NCI-H524 treated with DMSO at 0.1 percent for 48 hours (cell line): ENCODE measurements at regions not wholly inside any gene's neighbourhood (a gene's known extent, or its start where the extent isn't known, plus 50 kb on each side); places are given as distances from the start of the nearest gene placed in this dataset.

Source experiments
- DNase-seq: peaks from one replicate; lab custom pipeline; 2025; lab: John Stamatoyannopoulos, UW

DNA sequence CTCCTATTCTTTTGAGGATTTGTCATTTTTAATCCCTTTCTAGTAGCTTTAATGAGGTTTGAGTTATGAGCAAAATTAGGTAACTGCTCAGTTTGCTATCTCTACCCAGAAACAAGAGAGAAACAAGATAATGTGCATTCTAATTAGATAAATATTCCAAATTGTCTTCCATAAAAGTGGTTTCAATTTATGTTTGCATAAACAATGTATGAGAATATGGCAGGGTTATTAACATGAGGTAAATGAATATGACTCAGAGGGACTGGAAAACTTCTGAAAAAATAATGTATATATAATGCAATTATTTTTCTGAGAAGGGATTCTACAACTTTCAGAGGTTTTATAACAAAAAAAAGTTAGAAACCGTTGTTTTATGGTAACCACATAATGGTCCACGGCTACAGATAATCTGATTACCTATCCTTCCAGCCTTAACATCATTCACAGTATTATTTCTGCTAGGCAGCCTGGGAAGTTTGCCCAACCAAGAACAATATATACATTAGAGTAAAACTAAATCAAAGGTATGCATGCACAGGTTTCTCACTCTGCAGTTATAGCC lies 101.2 kb downstream of the CRPPA start:
- DNase-seq, result no peak

DNA sequence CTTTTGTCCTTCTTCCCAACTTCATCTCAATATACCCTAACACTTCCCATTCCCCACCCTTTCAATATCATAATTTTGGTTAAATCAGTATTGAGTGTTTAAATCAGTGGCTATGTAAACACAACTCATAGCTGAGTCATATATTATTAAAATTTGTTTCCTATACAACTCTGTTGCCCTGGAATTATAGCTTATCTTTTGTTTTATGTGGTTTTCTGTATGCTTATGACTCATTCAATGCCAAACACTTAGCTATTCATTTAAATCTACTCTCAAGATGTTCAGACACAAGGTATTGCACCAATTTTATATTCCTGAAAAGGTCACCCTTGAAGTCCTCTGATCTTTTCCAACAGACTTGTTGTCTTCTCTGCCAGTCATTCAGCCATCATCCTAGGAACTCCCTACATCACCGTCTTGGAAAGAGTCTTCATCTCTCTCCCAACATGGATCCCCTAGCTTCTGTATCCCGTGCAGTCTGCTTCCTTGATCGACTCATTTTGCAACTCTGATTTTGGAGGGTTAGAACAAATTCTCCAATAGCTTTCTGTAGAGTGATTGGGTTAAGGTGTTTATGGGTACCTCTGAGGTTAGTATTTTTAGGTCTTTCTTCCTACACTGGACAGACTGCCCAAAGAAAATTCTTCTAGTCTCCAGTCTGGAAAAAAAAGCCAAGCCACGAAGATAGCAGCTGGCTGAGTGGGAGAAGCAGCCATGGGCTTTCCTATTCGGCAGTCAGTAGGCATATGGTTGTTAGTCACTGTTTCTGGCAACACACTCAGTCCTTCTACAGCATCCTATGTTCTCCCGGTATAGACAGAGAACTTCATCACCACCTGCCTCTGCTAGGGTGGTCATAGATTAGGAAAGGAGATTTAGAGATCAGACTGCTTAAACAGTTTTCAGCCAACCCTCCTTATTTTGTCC lies 102.1 kb downstream of the CRPPA start:
- DNase-seq, result no peak

DNA sequence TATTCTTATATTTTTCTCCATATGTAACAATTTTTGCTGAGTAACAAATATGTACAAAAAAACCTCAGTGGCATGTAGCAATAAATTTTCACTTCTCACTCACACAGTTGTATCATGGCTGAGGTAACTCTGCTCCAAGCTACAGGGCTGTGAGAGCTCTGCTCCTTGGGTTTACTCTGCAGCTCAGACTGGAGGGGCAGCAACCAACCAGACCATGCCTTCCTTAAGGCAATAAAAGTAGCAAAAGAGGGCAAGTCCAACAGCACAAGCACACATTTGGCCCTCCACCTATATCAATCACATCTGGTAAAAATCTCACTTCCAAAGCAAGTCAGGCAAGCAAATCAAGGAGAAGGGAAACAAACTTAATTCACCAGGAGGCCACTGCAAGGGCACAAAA lies 102.9 kb downstream of the CRPPA start:
- no peak for DNase-seq

DNA sequence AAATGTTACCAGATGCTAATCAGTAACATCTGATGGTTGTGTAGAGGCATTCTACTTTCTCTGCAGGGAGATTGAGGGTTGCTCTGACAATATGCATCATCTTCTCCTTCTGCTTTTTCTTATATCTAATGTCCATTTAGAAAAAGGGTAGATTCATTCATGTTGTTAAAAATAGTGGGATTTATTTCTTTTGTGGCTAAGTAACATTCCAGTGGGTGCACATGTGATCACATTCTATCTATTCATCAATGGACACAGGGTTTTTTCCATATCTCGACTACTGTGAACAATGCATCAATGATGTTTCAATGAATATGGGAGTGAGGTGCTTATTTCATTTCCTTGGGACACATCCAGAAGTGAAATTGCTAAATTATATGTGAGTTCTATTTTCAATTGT lies 103.9 kb downstream of the CRPPA start:
- DNase-seq, result no peak

DNA sequence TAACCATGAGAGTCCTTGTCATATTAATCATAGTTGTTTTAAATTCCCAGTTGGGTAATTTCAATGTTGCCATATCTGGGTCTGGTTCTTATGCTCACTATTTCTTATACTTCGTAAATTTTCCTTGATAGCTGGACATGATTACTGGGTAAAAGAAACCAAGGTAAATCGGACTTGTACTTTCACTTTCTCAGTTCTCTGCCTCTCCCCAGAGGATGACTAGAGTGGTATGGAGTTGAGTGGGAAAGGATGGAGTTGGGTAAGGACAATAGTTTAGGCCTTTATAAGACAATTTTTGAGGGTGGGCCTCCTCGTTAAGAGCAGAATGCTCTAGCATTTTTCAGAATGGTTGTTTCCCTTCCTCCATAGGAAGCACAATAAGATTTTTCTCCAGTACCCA lies 106.1 kb downstream of the CRPPA start:
- DNase-seq, result no peak

DNA sequence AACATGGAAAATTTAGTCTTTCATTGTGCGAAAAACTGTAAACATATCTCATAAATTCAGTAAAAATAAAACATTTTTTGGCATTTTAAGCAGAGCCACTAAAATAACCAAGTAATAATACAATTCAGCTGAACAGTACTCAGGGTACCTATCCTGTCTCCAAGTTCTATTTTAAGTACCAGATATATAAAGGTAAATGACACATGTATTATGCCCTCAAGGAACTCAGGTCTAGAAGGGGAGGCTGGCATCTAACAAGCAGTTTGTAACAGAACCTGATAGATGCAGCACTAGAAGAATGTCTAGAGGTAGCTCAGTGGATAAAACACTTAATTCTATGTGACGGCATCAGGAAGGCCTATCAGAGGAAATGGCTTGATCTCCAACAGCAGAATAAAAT lies 112.2 kb downstream of the CRPPA start:
- DNase-seq, result no peak

DNA sequence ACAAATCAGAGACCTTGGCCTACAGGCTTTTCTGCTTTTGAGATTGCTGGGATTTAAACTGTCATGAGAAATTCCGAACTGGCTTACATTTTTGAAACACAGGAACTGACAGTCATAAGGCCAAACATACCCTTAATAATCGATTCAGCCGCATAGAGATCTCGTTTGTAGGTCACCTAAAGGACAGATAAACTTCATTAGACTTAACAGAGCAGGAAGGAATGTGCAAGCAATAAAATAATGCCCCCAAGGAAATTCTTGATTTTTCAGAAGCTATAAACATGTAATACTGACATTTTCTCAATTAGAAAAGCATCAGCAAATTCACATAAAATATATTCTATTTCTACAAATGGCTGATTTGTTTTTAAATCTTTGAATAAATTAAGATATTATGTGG lies 120.0 kb downstream of the CRPPA start:
- no peak for DNase-seq

DNA sequence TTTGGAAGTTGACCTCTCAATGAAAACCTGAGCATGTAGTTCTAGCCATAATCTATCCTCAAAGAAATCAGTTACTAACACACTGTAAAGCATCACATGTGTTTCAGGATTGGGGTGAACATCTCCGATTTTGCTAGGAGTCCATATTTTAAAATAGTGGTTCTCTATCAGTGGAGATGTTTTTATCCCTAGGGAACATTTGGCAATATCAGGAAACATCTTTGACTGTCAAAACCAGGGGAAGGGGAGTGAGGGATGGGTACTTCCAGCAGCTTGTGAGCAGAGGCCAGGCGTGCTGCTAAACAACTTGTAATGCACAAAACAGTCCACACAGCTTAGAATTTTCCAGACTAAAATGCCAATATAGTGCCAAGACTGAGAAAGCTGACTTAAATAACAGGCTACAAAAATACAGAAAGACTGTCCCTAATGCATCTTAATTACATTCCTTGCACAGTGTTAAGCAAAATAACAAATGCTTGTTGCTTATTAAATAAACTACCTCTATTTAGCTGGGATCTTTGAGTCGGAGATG lies 120.9 kb downstream of the CRPPA start:
- no peak for DNase-seq

DNA sequence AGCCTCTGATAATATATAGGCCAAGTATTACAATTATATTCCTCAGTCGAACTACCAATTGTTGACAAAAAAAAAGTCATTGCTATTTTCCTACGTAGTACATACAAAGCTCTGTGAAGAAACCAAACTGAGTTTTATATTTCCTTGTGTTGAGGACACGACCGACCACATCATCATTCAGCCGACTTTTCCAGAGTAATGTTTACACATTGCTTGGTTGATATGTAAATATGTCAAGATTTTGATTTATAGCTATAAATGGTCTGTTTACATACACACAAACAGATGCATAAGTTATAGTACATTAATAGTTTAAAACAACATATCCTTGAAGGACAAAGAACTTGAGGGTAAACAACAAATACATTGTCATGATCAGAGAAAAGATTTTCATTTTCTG lies 121.5 kb downstream of the CRPPA start:
- DNase-seq, result no peak

DNA sequence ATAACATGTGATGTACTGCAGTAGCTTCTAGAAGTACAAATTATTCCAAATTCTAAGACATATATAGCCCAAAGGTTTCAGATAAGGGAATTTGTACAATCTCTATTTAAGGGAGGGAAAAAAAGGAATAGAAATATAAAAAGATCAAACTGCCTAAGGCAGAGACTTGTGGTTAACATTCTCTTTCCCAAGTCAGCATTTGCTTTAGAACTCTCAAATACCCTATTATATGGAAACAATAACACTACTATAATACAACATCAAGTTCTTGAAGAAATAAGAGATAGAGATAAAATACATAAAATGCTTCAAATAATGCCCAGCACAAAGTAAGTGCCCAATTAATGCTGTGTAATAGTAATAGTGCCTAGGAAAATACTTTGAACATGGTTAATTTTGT lies 123.1 kb downstream of the CRPPA start:
- DNase-seq, result no peak

DNA sequence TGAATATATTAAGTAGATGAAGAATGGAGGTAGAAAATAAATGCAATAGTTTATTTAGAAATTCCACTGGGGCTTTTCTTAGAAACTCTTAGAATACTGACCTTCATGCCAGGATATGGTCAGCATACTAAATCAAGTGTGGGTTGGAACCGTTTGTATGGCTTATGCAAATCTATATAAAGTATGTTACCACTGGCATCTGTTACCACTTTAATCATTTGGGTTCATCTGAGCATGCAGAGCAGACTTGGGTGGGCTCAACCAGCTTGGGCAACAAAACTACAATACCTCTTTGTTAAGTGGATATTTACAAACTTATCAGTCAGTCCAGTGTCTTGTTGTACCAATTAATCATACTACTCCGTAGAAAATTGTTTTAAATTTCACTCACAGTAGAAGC lies 125.8 kb downstream of the CRPPA start:
- DNase-seq, result no peak

DNA sequence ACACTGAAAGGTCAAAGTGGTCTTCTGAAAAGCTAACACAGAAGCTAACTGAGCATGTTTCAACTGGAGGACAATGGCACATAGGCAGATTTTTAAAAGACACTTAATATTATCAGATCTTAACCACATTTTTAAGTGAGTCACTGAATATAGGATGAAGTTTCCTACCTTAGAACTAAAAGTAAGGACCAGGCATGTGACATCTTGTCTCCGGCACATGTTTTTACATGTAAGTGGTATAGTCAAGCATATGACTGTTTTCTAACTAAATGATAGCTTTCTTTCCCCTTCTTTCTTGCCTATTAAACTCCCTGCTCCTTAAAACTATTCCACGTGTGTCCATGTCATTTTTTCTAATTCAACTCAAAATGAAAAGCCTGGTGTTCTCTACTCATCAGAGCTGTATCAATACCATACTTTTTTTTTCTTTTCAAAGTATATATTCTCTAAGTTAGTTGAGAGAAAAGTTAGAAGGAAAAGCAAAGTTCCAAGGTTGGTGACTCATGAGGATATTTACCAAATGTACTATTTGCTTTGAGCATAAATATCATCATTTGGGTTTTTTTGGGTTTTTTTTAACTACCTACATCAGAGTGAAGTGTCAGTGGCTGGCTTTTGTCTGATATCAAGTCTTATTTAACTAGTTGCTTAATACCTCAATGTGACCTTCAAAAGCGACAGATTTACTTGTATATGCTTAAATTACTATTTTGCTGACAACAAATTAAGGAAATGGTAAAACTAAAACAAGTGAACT lies 127.5 kb downstream of the CRPPA start:
- no peak for DNase-seq

DNA sequence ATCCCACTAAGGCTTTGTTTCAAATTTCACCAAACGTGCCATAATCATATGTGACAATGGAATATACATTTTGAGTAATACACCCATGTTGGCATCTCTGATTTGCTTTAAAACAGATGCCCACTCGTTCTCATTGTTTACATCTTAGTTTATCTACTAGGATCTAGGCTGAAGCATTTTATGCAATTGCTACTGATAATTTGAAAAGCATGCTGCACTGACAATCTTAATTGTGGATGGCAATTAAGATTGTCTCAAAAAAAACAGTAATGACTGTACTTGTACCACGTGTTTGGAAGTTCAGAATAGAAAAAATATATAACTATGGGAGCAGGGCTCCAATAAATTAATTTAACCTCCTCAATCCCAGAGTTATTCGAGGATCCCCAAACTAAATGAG lies 136.8 kb downstream of the CRPPA start:
- no peak for DNase-seq

DNA sequence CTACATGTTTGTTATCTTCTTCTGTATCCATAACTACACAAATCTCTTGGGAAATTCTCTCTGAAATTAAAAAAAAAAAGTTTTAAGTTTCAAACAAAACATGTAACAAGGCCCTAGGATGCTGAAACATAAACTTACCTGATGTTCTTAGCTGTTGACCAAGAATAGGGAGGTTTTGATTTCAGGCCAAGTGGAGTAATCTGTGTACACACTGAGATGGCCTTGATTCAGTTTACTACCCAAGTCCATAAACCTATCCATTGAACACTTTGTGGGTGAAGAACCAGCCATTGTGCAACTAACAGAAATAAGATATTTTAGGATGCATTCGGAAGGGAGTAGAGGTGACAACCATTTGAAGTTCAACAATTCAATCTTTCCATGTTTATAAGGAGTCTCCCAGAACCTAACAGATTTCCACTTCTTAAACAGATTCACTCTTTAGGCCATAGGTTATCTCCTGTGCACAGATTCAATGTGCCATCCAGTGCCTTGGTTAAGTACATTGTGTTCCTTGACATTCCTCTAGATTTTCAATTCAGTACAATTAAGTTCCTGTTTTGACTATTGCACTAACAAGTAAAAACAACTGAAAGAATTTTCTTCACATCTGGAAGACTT lies 143.1 kb downstream of the CRPPA start:
- no peak for DNase-seq

DNA sequence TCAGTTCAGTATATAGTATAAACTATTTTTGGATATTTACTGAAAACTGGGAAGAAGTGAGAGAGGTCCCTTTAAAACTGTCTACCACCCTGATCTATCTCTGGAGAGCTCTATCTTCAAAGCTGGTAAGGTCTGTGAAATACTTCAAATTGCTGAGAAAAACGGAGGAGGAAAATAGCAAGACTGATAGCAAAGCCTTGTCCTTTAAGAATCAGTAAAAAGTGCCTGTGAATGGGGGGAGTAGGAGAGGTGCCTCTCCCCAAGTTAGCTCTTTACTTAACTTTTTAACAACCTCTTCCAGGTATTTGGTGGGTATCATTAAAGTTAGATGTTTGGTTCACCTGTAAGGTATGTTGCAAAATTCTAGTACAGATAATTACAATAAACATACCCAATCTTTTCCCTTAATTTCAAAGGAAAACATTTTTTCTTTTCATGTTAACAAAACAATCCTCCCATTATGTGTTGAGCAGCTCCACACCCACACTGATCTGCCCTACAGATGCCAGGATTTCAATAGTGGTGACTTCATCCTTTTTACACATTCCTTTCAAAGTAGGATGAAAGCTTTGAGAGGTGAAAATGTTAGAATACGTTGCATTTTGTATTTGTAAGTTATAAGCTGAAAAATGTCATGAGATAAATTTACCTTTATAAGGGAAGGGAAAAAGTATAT lies 149.2 kb downstream of the CRPPA start:
- no peak for DNase-seq

DNA sequence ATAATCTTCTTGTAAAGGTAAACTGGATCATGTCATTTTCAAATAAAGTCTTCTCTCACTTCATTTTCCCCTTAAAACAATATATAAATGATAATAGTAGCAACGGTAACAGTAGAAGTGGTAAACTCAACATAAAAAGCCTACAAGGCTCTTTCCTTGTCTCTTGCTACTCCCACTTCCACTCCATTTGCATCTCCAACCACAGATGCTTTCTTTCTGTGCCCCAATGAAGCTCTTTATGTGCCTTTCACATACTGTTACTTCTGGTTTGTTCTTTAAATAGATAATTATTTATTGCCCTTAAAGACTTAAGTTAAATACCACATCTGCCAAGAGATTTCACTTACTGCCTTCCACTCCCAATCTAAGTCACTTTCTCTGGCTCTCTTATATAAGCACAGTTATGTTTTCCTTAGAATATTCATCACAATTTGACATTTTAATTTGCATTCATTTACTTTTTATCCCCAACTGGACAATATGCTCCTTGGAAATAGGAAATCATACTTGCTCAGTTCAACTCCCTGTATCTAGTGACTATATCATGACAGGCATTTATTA lies 149.9 kb downstream of the CRPPA start:
- DNase-seq, result no peak

DNA sequence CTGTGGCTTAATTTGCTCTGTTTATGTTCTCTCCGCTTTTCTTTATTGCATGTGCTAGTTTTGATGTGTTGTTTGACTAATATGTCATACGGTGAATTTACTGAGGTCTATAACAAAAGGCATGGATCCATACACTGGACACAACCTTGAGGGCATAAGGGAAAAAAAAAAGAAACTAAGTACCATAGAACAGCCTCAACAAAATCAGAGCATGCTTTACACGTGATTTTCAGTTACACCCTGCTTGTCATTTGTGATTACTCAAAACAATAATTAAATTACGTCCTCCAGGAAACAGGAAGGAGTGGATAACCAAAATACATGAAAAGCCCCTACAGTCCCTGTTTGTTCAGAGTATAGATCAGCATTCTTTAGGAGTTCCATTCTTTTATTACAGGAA lies 150.5 kb downstream of the CRPPA start:
- DNase-seq, result no peak

DNA sequence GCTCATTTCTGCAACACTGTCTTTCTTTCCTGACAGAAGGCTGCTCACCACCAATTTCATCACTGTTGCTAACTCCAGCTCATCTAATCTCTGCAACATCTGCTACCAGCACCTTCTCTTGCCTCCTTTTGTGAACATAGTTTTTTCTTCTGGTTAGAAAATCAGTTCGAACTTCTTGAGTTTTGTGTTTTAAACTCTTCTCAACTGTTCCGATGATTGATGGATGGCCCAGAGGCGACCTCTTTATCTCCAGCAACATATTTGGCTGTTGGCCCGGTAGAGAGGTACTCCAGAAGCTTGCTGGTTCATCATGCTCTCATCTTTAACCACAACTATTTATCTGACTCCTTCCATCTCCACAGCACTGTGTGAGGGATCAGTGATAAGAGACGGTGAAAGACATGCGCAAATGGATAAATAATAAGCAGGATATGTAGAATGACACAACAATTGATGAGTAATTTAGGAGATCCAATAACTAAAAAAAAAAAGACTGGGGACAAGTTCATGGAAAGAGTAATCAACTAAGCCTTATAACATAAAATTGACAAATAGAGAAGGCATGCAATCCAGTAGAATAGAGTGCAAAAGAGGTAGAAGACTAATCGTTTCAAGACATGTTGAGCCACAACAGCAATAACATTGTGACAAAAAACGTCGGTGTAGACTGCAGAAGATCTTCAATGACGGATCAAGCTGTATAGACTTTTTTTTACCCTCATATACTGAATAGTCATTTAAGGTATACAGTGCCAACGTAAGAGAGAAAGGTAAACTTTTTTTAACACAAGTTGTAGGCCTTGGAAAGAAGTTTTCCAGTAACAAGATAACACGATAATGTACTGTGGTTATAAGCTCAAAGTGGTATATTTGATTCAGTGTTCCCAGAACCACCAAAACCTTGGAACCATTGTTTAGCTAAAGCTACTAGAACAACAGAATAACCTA lies 152.2 kb downstream of the CRPPA start:
- DNase-seq, result no peak

DNA sequence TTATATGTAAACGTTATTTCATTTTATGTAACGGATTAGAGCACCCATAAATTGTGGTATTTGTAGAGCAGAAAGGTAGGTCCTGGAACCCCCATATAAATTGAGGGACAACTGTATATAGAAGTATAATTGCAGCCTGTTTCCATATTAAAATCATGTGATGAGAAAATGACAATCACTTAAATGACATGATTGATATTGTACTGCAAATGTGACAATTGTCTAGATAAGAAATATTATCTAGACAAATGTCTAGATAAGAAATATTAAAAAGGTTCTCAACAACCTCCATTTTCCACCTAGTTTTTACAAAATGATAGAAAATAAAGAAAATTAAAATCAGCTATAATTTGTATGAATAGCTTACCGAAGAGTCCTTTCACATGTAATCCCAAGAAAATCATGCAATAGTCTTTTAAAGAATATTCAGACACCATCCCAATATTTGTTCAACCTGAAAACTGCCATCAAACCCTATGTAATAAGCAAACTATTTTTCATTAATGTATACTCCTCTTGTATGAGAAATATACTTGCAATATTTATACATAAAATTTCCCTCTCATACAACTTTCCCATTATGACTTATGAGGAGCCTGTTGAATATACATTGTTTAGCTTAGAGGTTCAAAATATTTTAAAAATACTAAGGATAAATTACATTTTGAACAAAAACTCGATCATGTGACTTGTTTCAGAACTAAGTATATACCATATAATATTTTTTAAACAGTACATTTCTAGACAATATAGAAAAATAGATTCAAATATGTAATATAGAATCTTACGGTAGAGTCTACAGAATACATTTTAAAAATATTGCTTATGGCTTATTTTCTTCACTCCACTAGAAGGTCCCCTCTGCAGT lies 153.2 kb downstream of the CRPPA start:
- no peak for DNase-seq
